H54 (cell line): ENCODE measurements at regions not wholly inside any gene's neighbourhood (a gene's known extent, or its start where the extent isn't known, plus 50 kb on each side); places are given as distances from the start of the nearest gene placed in this dataset.
"Not testable (repeated sequence)": the region's sequence is repeated elsewhere in the genome, so short reads cannot be mapped to it uniquely, and the experiment has no call there.

Experiments used
- DNase-seq: peaks from one replicate; pipeline ENCODE4 v3.0.0; 2011; ENCODE audit warnings: low spot score, mixed read lengths; ENCODE audit not compliant: insufficient read length
- FAIRE-seq: peaks from 3 replicates; lab custom pipeline; 2011; peaks lifted over from hg19 to GRCh38; lab: Jason Lieb, UNC
- POLR2A ChIP-seq: IDR thresholded peaks from 2 replicates; pipeline ENCODE4 v1.6.1; 2011; ENCODE audit warnings: low read depth, mild to moderate bottlenecking, low read length

- TF ChIP-seq POLR2A = no peak
- DNase-seq = no peak
- FAIRE-seq = no peak
These were observed 561.1 kb upstream of the ZP4 start for GRCh38 chr1:238451781-238452310.

- no peak for TF ChIP-seq POLR2A
- FAIRE-seq = peak; percentile 11
- DNase-seq = no peak
These were observed 560.3 kb upstream of the ZP4 start for GRCh38 chr1:238450976-238451375.

GRCh38 chr1:238443687-238444086 lies 553.0 kb upstream of the ZP4 start:
- no peak for DNase-seq
- no peak for FAIRE-seq
- no peak for TF ChIP-seq POLR2A

- TF ChIP-seq POLR2A = no peak
- no peak for FAIRE-seq
- no peak for DNase-seq
These were observed 548.8 kb upstream of the ZP4 start for GRCh38 chr1:238439511-238439910.

- DNase-seq (no peak), FAIRE-seq (no peak)
- TF ChIP-seq POLR2A = no peak
These were observed 547.9 kb upstream of the ZP4 start for GRCh38 chr1:238438311-238439270.

GRCh38 chr1:238429703-238430102 lies 539.0 kb upstream of the ZP4 start:
- FAIRE-seq, DNase-seq: not testable (repeated sequence)

GRCh38 chr1:238419209-238419608 lies 528.5 kb upstream of the ZP4 start:
- no peak for TF ChIP-seq POLR2A
- DNase-seq = no peak
- no peak for FAIRE-seq

GRCh38 chr1:238409932-238410331 lies 519.2 kb upstream of the ZP4 start:
- TF ChIP-seq POLR2A = no peak
- DNase-seq (no peak), FAIRE-seq (no peak)

- TF ChIP-seq POLR2A = no peak
- FAIRE-seq (peak; percentile 83), DNase-seq (peak; percentile 30)
These were observed 518.6 kb upstream of the ZP4 start for GRCh38 chr1:238409191-238409850.

- no peak for DNase-seq
- FAIRE-seq = no peak
- TF ChIP-seq POLR2A = no peak
These were observed 518.0 kb upstream of the ZP4 start for GRCh38 chr1:238408737-238409136.

- DNase-seq (no peak), FAIRE-seq (no peak)
- TF ChIP-seq POLR2A = no peak
These were observed 515.6 kb upstream of the ZP4 start for GRCh38 chr1:238406098-238406860.

GRCh38 chr1:238404921-238405320 lies 514.2 kb upstream of the ZP4 start:
- TF ChIP-seq POLR2A = no peak
- DNase-seq (no peak), FAIRE-seq (no peak)

- DNase-seq = no peak
- no peak for FAIRE-seq
- no peak for TF ChIP-seq POLR2A
These were observed 513.8 kb upstream of the ZP4 start for GRCh38 chr1:238404481-238404880.

- no peak for TF ChIP-seq POLR2A
- no peak for FAIRE-seq
- no peak for DNase-seq
These were observed 510.4 kb upstream of the ZP4 start for GRCh38 chr1:238401144-238401543.

GRCh38 chr1:238399558-238399957 lies 508.8 kb upstream of the ZP4 start:
- no peak for FAIRE-seq
- no peak for TF ChIP-seq POLR2A
- DNase-seq = no peak
